Kidney (tissue), 13 donors: ENCODE measurements at regions not wholly inside any gene's neighbourhood (a gene's known extent, or its start where the extent isn't known, plus 50 kb on each side); places are given as distances from the start of the nearest gene placed in this dataset.

Source experiments
- DNase-seq, 5 donors: peaks; one replicate each; pipeline ENCODE4 v3.0.0-alpha.2; 2013 to 2020
- FAIRE-seq: peaks from 2 replicates; lab custom pipeline; 2012; peaks lifted over from hg19 to GRCh38; lab: Jason Lieb, UNC
- H3K27ac ChIP-seq, 2 donors: one replicate each; pipeline ENCODE4 v1.7.0; 2013; ENCODE audit warnings: low read depth in 2 of 2, low read length in 2 of 2, inconsistent platforms in 1 of 2
- H3K27me3 ChIP-seq: one replicate; pipeline ENCODE4 v1.7.1; 2013; ENCODE audit warnings: low read length, inconsistent platforms; ENCODE audit not compliant: control insufficient read depth, insufficient read depth
- H3K36me3 ChIP-seq, 3 donors: one replicate each; pipeline versions ENCODE4 v1.7.0 to v1.7.1; 2013; ENCODE audit warnings: low read length in 3 of 3, control low read depth in 1 of 3, inconsistent platforms in 1 of 3; ENCODE audit not compliant: insufficient read depth in 3 of 3, control insufficient read depth in 2 of 3
- H3K4me1 ChIP-seq, 3 donors: one replicate each; pipeline versions ENCODE4 v1.7.0 to v1.7.1; 2013; ENCODE audit warnings: low read length in 3 of 3, inconsistent platforms in 1 of 3, low read depth in 1 of 3; ENCODE audit not compliant: control insufficient read depth in 2 of 3, insufficient read depth in 2 of 3
- H3K4me3 ChIP-seq, 3 donors: one replicate each; pipeline versions ENCODE4 v1.7.0 to v1.8.1; 2013; ENCODE audit warnings: low read length in 3 of 3, control low read depth in 1 of 3, inconsistent platforms in 1 of 3
- H3K9ac ChIP-seq, 3 donors: one replicate each; pipeline versions ENCODE4 v1.7.0 to v1.7.1; 2013; ENCODE audit warnings: low read length in 3 of 3, control low read depth in 1 of 3, inconsistent platforms in 1 of 3
- H3K9me3 ChIP-seq, 3 donors: one replicate each; pipeline versions ENCODE4 v1.7.0 to v1.7.1; 2013; ENCODE audit warnings: low read length in 3 of 3, control low read depth in 1 of 3, inconsistent platforms in 1 of 3; ENCODE audit not compliant: control insufficient read depth in 2 of 3, insufficient read depth in 1 of 3
- intact Hi-C: fragments of 100-400 bp; cut with DNase I; formaldehyde crosslinking; loops from one replicate; pipeline ENCODE4 v1.11.1; 2022
- TF ChIP-seq, protein P1 (sequence below): IDR thresholded peaks from 3 replicates; pipeline ENCODE4 v1.5.1; 2012; ENCODE audit warnings: mild to moderate bottlenecking, moderate library complexity, borderline replicate concordance; ENCODE audit not compliant: insufficient read depth; ENCODE audit errors: extremely low read depth
- donor health status: control.
- donor health status: control.
- donor health status: control.
- donor health status: control.
- donor health status: control.
- donor health status: DM: yes; HTN: yes; CAD: no.
- donor health status: Normal renal cell carcinoma (clear cell type).

DNA sequence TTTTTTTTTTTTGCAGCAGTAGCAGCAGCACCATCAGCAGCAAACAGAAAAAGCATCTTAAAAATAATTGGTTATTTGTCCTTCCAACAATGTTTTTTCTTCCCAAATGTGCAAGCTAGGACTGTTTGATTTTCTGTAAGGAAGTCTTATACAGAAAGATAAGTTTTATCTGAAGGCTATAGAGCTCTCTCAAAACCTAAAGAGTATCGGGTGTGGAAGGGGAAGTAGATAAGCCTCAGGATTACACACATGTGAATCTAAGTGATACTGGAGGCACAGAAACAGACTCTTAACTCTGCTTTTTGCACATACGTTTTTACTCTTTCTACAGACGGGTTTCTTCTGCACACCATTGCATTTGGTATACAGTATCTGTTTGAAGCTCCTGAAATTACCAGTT, 184.4 kb upstream of the FTMT start:
- no peaks in the 10 kb centered on the region for H3K36me3 ChIP-seq
- H3K4me3 ChIP-seq: no peak overlapping the region
- H3K4me1 ChIP-seq: no peaks in the 10 kb centered on the region
- H3K27ac ChIP-seq: no peak overlapping the region
- DNase-seq (no peak), FAIRE-seq (no peak)
- TF ChIP-seq, protein P1, sequence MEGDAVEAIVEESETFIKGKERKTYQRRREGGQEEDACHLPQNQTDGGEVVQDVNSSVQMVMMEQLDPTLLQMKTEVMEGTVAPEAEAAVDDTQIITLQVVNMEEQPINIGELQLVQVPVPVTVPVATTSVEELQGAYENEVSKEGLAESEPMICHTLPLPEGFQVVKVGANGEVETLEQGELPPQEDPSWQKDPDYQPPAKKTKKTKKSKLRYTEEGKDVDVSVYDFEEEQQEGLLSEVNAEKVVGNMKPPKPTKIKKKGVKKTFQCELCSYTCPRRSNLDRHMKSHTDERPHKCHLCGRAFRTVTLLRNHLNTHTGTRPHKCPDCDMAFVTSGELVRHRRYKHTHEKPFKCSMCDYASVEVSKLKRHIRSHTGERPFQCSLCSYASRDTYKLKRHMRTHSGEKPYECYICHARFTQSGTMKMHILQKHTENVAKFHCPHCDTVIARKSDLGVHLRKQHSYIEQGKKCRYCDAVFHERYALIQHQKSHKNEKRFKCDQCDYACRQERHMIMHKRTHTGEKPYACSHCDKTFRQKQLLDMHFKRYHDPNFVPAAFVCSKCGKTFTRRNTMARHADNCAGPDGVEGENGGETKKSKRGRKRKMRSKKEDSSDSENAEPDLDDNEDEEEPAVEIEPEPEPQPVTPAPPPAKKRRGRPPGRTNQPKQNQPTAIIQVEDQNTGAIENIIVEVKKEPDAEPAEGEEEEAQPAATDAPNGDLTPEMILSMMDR: no peak
- H3K27me3 ChIP-seq: no peaks in the 10 kb centered on the region
- intact Hi-C loops: no loop called here
- no peak overlapping the region for H3K9ac ChIP-seq
- peaks cover 0 to 2% (median 0%) of the 10 kb centered on the region in 3 donors for H3K9me3 ChIP-seq

DNA sequence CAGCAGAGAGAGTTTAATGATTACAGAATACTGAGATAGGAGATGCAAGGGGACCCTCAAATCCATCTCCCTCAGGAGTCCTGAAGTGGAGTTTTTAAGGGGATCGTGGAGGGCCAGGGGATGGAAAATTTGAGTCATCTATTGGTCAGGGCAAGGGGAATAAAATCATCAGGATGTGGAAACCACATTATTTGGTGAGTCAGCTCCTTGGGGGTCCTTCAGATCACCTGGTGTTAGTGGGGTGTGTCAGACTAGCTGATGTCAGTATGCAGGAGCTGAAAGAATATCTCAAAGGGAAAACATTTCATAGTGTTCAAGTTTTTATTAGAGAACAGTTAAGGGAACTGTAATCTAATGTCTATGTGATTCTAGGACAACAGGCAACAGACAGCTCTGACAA, 183.0 kb upstream of the FTMT start:
- DNase-seq: no peak
- no peak for FAIRE-seq
- Histone ChIP-seq H3K9me3 (peaks cover 0 to 2% (median 0%) of the 10 kb centered on the region in 3 donors), H3K4me3 (no peak overlapping the region), H3K36me3 (no peaks in the 10 kb centered on the region), H3K9ac (no peak overlapping the region), H3K27me3 (no peaks in the 10 kb centered on the region), H3K4me1 (no peaks in the 10 kb centered on the region), H3K27ac (no peak overlapping the region)
- TF ChIP-seq, protein P1: no peak
- intact Hi-C loops: no loop called here

DNA sequence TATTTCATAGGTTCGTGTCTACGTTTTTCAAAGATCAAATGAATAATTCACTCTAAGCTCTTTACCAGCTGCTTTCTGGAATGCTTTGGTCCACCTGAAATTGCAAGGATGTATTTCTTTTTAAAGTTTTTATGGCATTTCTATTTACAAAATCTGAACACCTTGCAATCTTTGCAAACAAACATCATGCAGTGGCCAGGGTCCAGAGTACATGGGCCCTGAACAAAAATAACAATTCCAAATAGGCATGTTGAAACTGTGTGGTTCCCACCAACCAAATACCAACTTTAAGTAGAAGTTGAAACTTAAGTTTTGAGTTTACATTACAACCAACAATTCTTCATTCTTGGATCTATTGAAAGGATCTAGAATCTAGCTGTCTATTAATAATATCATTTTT, 180.1 kb upstream of the FTMT start:
- FAIRE-seq: no peak
- TF ChIP-seq, protein P1: no peak

DNA sequence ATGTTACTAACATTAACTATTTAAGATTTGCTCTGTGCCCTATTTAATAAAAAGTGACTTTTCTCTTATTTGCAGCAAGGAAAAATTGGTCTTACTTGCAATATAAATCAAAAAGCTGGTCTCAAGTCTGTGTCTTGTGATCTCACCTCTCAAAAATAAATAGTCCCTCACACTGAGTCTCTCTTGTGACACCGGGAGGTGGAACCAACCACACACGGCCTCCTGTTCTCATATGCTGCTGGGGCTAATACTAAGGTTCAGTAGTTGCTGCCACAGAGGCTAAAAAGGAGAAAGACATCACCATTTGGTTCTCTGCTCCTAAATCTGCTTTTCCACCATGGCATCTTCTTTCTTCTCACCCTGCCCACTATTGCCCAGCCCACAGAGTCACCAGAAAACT, 175.8 kb upstream of the FTMT start:
- Histone ChIP-seq H3K4me1 (no peaks in the 10 kb centered on the region), H3K36me3 (no peaks in the 10 kb centered on the region), H3K9me3 (no peaks in the 10 kb centered on the region), H3K27me3 (no peaks in the 10 kb centered on the region), H3K4me3 (no peak overlapping the region), H3K27ac (no peak overlapping the region), H3K9ac (no peak overlapping the region)
- TF ChIP-seq, protein P1: no peak
- intact Hi-C loops: no loop called here
- no peak for DNase-seq
- FAIRE-seq: no peak

More for the DNA sequence above, 180.1 kb upstream of the FTMT start:
- no peaks in the 10 kb centered on the region for H3K36me3 ChIP-seq
- no peak overlapping the region for H3K9ac ChIP-seq
- peaks cover 0 to 2% (median 0%) of the 10 kb centered on the region in 3 donors for H3K9me3 ChIP-seq
- no peak overlapping the region for H3K4me3 ChIP-seq
- intact Hi-C loops: no loop called here
- no peaks in the 10 kb centered on the region for H3K27me3 ChIP-seq
- no peaks in the 10 kb centered on the region for H3K4me1 ChIP-seq
- no peak for DNase-seq
- H3K27ac ChIP-seq: no peak overlapping the region
